GM12873 (cell line): ENCODE measurements at regions not wholly inside any gene's neighbourhood (a gene's known extent, or its start where the extent isn't known, plus 50 kb on each side); places are given as distances from the start of the nearest gene placed in this dataset.

Source experiments
- CTCF ChIP-seq: IDR thresholded peaks from 2 replicates; pipeline ENCODE4 v1.5.1; 2012; ENCODE audit warnings: low read depth, mild to moderate bottlenecking, moderate library complexity, low read length, control low read depth; ENCODE audit not compliant: insufficient read depth; ENCODE audit errors: missing control alignments

DNA sequence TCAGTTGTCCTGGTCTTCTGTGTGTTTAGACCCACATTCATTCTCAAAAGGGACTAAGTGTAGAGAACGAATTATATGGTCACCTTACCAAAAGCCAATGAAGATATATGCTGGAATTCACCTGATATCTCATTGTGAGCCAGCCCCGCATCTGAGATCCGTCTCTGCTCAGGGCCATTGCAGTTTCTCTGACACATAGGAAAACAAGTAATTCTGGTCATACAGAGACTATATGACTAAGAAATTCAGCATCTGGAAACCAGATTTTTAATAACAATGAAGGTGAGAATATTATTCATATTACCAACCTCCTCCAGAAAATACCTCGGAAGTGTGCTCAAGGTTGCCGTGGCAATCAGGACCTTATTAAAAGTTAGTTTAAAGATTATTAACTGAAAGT is 278.6 kb upstream of the EDNRB start:
- no peak for TF ChIP-seq CTCF

- TF ChIP-seq CTCF = no peak
Observed at GRCh38 chr13:78194904-78195639, 276.4 kb upstream of the EDNRB start.

GRCh38 chr13:78193846-78194245 is 275.2 kb upstream of the EDNRB start:
- no peak for TF ChIP-seq CTCF

- no peak for TF ChIP-seq CTCF
Observed at GRCh38 chr13:78192716-78193115, 274.1 kb upstream of the EDNRB start.

DNA sequence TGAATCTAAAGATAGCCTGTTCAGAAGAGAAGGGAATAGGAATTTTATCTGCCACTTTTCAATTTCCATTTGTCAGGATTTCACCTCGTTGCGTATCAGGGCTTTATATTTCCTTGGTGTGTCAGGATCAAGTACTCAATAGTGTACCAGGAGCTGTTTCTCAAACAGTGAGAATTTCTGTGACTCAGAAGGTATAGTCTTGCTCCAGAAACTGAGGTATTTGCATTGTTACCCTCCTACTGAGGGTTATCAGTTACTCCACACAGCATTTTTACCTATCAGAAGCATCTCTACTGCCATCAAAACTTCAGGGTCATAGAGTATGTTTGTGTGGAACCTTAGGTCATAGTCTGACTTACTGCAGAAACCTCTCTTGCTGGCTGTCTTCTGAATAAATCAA is 271.7 kb upstream of the EDNRB start:
- TF ChIP-seq CTCF = no peak

- no peak for TF ChIP-seq CTCF
Observed at GRCh38 chr13:78187781-78188180, 269.1 kb upstream of the EDNRB start.

GRCh38 chr13:78185700-78186099 is 267.1 kb upstream of the EDNRB start:
- no peak for TF ChIP-seq CTCF
